Spleen (tissue), 11 donors: ENCODE measurements at regions not wholly inside any gene's neighbourhood (a gene's known extent, or its start where the extent isn't known, plus 50 kb on each side); places are given as distances from the start of the nearest gene placed in this dataset.

Experiments used
- DNase-seq: peaks from one replicate; pipeline ENCODE4 v3.0.0-alpha.2; 2020
- H3K27ac ChIP-seq, 8 donors: fragments of 200-600 bp; sonication (generic) in 7 of 8; 1 replicate in 4 of 8; 2 replicates in 4 of 8; pipeline versions ENCODE4 v1.5.0 to v1.8.0; 2016 to 2021; ENCODE audit warnings: inconsistent platforms in 4 of 8, mild to moderate bottlenecking in 4 of 8, moderate library complexity in 1 of 8
- H3K27me3 ChIP-seq, 7 donors: fragments of 200-600 bp; sonication (generic) in 6 of 7; replicated peaks in 1 of 7; 1 replicate in 4 of 7; 2 replicates in 3 of 7; pipeline versions ENCODE4 v1.5.0 to v1.8.0; 2016 to 2021; ENCODE audit warnings: inconsistent platforms in 3 of 7, mild to moderate bottlenecking in 1 of 7
- H3K36me3 ChIP-seq, 6 donors: fragments of 200-600 bp; sonication (generic) in 5 of 6; 1 replicate in 4 of 6; 2 replicates in 2 of 6; pipeline versions ENCODE4 v1.5.0 to v1.8.0; 2016 to 2021; ENCODE audit warnings: inconsistent platforms in 2 of 6
- H3K4me1 ChIP-seq, 6 donors: fragments of 200-600 bp; sonication (generic) in 5 of 6; 1 replicate in 3 of 6; 2 replicates in 3 of 6; pipeline versions ENCODE4 v1.5.0 to v1.8.0; 2016 to 2021; ENCODE audit warnings: inconsistent platforms in 3 of 6
- H3K4me3 ChIP-seq, 8 donors: fragments of 200-600 bp; sonication (generic) in 7 of 8; 1 replicate in 4 of 8; 2 replicates in 4 of 8; pipeline versions ENCODE4 v1.5.0 to v1.8.0; 2016 to 2021; ENCODE audit warnings: inconsistent platforms in 4 of 8, mild to moderate bottlenecking in 4 of 8, moderate library complexity in 2 of 8
- H3K9me3 ChIP-seq, 8 donors: fragments of 200-600 bp; sonication (generic) in 7 of 8; 1 replicate in 4 of 8; 2 replicates in 4 of 8; pipeline versions ENCODE4 v1.5.0 to v1.8.0; 2016 to 2021; ENCODE audit warnings: inconsistent platforms in 4 of 8
- CTCF ChIP-seq, 11 experiments: fragments of 200-600 bp in 7 of 11; fragments of 450-650 bp in 4 of 11; sonication (generic) in 4 of 11; IDR thresholded peaks in 8 of 11; conservative IDR thresholded peaks in 3 of 11; 1 replicate in 7 of 11; 2 replicates in 4 of 11; pipeline versions ENCODE4 v1.4.0 to v1.8.0; 2016 to 2021; ENCODE audit warnings: antibody characterized with exemption in 11 of 11, inconsistent platforms in 4 of 11, mild to moderate bottlenecking in 1 of 11
- POLR2A ChIP-seq, 3 donors: fragments of 450-650 bp; IDR thresholded peaks; one replicate each; pipeline ENCODE4 v1.5.1; 2017; ENCODE audit warnings: antibody characterized with exemption in 3 of 3, mild to moderate bottlenecking in 1 of 3
- POLR2AphosphoS5 ChIP-seq, 3 donors: sonication (generic); formaldehyde crosslinking; IDR thresholded peaks; one replicate each; pipeline ENCODE4 v1.5.1; 2017; ENCODE audit warnings: antibody characterized with exemption in 3 of 3
- WGBS, 5 donors: extraction: QIAGEN DNeasy Blood & Tissue Kit in 3 of 5; methylation state at CpG; one replicate each; pipeline versions ENCODE4 v1.1.5 to v1.1.7; 2013 to 2018; 5-methylcytosine and 5-hydroxymethylcytosine counted together
- intact Hi-C: fragments of 100-400 bp; cut with DNase I; formaldehyde crosslinking; loops from one replicate; pipeline ENCODE4 v1.15.0; 2023; ENCODE audit warnings: low total_unique reads
- donor health status: healthy with polysubstance abuse.
- donor health status: DM: no; HTN: no; CAD: no; lungs with moderate emphysema.
- donor health status: DM: no; HTN: no; CAD: no.
- donor health status: Bipolar disorder and iron deficiency.
- donor health status: healthy.
- donor health status: DM: no; HTN: no; CAD: no.
- donor health status: DM: yes; HTN: yes; CAD: no.

- DNase-seq: no peak
- Histone ChIP-seq H3K9me3 (no peaks in the 10 kb centered on the region), H3K27ac (no peak overlapping the region), H3K4me3 (no peak overlapping the region), H3K4me1 (no peaks in the 10 kb centered on the region), H3K36me3 (no peaks in the 10 kb centered on the region), H3K27me3 (peaks cover 0 to 38% (median 0%) of the 10 kb centered on the region in 7 donors)
- intact Hi-C loops: no loop called here
- TF ChIP-seq POLR2AphosphoS5 (IDR thresholded peaks at IDR 0.05) (no peak), POLR2A (IDR thresholded peaks at IDR 0.05) (no peak), CTCF (IDR thresholded peaks at IDR 0.05 in 8 of 11, conservative IDR thresholded peaks at IDR 0.05 in 3 of 11) (no peak)
- WGBS, 5 donors: 68 to 81% (median 75%) methylated on average over 19 of the region's 19 CpGs
Observed at GRCh38 chr22:27639248-27640086, 162.1 kb downstream of the MN1 start.

- Histone ChIP-seq H3K4me3 (no peak overlapping the region), H3K4me1 (no peaks in the 10 kb centered on the region), H3K36me3 (no peaks in the 10 kb centered on the region), H3K27me3 (peaks cover 0 to 29% (median 0%) of the 10 kb centered on the region in 7 donors), H3K9me3 (no peaks in the 10 kb centered on the region), H3K27ac (no peak overlapping the region)
- intact Hi-C loops: no loop called here
- TF ChIP-seq POLR2AphosphoS5 (IDR thresholded peaks at IDR 0.05) (no peak), POLR2A (IDR thresholded peaks at IDR 0.05) (no peak), CTCF (IDR thresholded peaks at IDR 0.05 in 8 of 11, conservative IDR thresholded peaks at IDR 0.05 in 3 of 11) (no peak)
- WGBS, 5 donors: 54 to 65% (median 55%) methylated on average over 8 of the region's 8 CpGs
- DNase-seq: peak; percentile 47
Observed at GRCh38 chr22:27641049-27641795, 160.3 kb downstream of the MN1 start.

- H3K27me3 ChIP-seq: peaks cover 0 to 25% (median 0%) of the 10 kb centered on the region in 7 donors
- H3K27ac ChIP-seq: no peak overlapping the region
- H3K9me3 ChIP-seq: no peaks in the 10 kb centered on the region
- no peaks in the 10 kb centered on the region for H3K4me1 ChIP-seq
- 80 to 84% (median 82%) methylated on average over 7 to 28 of the region's 28 CpGs for WGBS, 5 donors
- no peaks in the 10 kb centered on the region for H3K36me3 ChIP-seq
- no peak overlapping the region for H3K4me3 ChIP-seq
- DNase-seq: peak; percentile 47
- intact Hi-C loops: no loop called here
- TF ChIP-seq POLR2AphosphoS5 (IDR thresholded peaks at IDR 0.05) (no peak), CTCF (IDR thresholded peaks at IDR 0.05 in 8 of 11, conservative IDR thresholded peaks at IDR 0.05 in 3 of 11) (no peak), POLR2A (IDR thresholded peaks at IDR 0.05) (no peak)
Observed at GRCh38 chr22:27642104-27642800, 159.3 kb downstream of the MN1 start.
